Endothelial cell (in vitro differentiated cells): ENCODE measurements at regions not wholly inside any gene's neighbourhood (a gene's known extent, or its start where the extent isn't known, plus 50 kb on each side); places are given as distances from the start of the nearest gene placed in this dataset.
A peak's percentile ranks its signal among the peaks of the same experiment; 100 is the strongest.

Source experiments
- DNase-seq: peaks from one replicate; pipeline ENCODE4 v3.0.0; 2021; ENCODE audit warnings: low spot score
- H3K27ac Mint-ChIP-seq: one replicate; pipeline ENCODE4 v1.8.0; 2021; ENCODE audit warnings: mixed read lengths, inconsistent platforms; ENCODE audit not compliant: unreplicated experiment
- H3K27me3 Mint-ChIP-seq: one replicate; pipeline ENCODE4 v1.8.0; 2021; ENCODE audit warnings: mild to moderate bottlenecking, moderate library complexity, mixed read lengths, inconsistent platforms; ENCODE audit not compliant: unreplicated experiment
- H3K36me3 Mint-ChIP-seq: one replicate; pipeline ENCODE4 v1.8.0; 2021; ENCODE audit warnings: mild to moderate bottlenecking, low read depth, mixed read lengths, inconsistent platforms; ENCODE audit not compliant: unreplicated experiment
- H3K4me1 Mint-ChIP-seq: one replicate; pipeline ENCODE4 v1.8.0; 2021; ENCODE audit warnings: mild to moderate bottlenecking, mixed read lengths, inconsistent platforms; ENCODE audit not compliant: unreplicated experiment
- H3K4me3 Mint-ChIP-seq: one replicate; pipeline ENCODE4 v1.8.0; 2021; ENCODE audit warnings: mild to moderate bottlenecking, mixed read lengths, inconsistent platforms; ENCODE audit not compliant: unreplicated experiment
- H3K9me3 Mint-ChIP-seq: one replicate; pipeline ENCODE4 v1.8.0; 2021; ENCODE audit warnings: mixed read lengths, inconsistent platforms; ENCODE audit not compliant: unreplicated experiment
- TF ChIP-seq, protein P1 (sequence below): fragments of 200-600 bp; sonication (generic); IDR thresholded peaks from one replicate; pipeline ENCODE4 v1.5.0; 2021; ENCODE audit warnings: antibody characterized with exemption; ENCODE audit not compliant: unreplicated experiment

DNA sequence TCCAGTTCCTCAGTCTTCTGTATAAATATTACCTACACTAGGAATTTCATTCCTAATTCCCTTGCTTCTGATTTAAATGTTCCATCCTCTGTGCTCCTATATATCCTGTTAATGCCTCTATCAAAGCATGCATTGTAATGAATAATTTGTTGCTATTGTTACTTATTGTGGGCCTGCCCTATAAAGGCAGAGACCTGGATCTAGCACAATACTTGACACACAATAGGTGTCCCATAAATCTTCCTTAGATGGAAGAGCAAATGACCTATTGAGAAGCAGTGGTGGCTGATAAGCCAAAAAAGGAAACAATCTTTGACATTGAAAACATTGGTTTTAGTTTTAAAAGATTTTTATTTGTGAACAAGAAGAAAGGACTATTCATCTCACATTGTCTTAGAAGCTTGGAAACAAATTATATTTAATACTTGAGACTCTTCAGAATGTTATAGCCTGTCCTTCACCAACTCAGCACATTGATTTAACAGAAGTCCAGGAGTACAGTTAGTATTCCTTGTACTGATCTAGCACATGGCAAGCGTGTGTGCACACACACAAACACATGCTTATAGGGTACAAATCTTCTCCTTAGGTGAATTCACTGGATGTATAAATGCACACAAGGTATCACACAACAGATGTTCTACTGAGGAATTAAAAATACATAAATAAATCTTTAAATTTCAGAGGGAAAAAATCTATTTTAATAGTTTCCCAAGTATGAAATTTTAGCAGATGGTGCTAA is 135.9 kb downstream of the DUSP6 start:
- TF ChIP-seq, protein P1, sequence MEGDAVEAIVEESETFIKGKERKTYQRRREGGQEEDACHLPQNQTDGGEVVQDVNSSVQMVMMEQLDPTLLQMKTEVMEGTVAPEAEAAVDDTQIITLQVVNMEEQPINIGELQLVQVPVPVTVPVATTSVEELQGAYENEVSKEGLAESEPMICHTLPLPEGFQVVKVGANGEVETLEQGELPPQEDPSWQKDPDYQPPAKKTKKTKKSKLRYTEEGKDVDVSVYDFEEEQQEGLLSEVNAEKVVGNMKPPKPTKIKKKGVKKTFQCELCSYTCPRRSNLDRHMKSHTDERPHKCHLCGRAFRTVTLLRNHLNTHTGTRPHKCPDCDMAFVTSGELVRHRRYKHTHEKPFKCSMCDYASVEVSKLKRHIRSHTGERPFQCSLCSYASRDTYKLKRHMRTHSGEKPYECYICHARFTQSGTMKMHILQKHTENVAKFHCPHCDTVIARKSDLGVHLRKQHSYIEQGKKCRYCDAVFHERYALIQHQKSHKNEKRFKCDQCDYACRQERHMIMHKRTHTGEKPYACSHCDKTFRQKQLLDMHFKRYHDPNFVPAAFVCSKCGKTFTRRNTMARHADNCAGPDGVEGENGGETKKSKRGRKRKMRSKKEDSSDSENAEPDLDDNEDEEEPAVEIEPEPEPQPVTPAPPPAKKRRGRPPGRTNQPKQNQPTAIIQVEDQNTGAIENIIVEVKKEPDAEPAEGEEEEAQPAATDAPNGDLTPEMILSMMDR: no peak
- H3K27me3 Mint-ChIP-seq: no peaks in the 10 kb centered on the region
- no peak overlapping the region for H3K27ac Mint-ChIP-seq
- peaks cover 6% of the 10 kb centered on the region for H3K36me3 Mint-ChIP-seq
- H3K4me1 Mint-ChIP-seq: peaks cover 38% of the 10 kb centered on the region
- no peak overlapping the region for H3K4me3 Mint-ChIP-seq
- H3K9me3 Mint-ChIP-seq: no peaks in the 10 kb centered on the region
- DNase-seq: no peak

DNA sequence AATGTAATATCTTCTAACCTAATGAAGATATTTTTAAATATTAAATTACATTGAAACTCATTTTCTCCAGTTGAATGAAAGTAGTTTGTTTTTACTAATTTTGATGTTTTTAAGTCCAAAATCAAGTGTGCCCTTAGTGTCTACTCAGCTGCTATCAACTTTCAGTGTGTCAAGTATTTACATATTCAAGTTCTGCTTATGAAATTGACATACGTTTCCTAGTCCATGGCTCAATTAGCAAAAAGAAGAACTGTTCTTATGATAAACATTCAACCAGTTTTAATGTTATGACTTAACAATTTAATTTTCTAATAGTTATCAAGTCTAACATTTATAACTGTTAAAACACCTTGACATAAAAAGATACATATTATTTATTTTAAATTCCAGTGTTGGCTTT is 137.1 kb downstream of the DUSP6 start:
- Mint-ChIP-seq H3K4me1 (peaks cover 45% of the 10 kb centered on the region), H3K4me3 (no peak overlapping the region), H3K27ac (no peak overlapping the region), H3K9me3 (no peaks in the 10 kb centered on the region), H3K27me3 (no peaks in the 10 kb centered on the region), H3K36me3 (no peaks in the 10 kb centered on the region)
- TF ChIP-seq, protein P1: no peak
- no peak for DNase-seq

DNA sequence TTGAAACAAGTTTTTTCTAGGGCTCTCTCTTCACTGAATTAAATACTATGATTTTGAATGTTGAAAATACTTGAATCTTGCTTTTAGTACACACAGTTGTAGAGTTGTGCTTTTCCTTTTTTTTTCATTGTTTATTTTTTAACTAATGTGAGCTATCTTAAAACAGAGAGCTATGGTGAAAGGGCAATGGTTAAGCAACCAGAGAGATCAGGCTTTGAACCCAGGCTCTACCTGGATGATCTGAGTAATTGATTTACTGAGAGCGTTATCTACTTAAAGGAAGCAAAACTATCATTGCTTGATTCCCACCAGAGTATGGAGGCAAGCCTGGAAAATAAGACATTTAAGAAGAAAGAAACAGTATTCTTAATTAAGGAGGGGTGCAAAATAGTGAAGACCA is 138.6 kb downstream of the DUSP6 start:
- no peak for DNase-seq
- Mint-ChIP-seq H3K4me1 (peaks cover 43% of the 10 kb centered on the region), H3K9me3 (no peaks in the 10 kb centered on the region), H3K36me3 (no peaks in the 10 kb centered on the region), H3K4me3 (no peak overlapping the region), H3K27ac (no peak overlapping the region), H3K27me3 (no peaks in the 10 kb centered on the region)
- TF ChIP-seq, protein P1: no peak

DNA sequence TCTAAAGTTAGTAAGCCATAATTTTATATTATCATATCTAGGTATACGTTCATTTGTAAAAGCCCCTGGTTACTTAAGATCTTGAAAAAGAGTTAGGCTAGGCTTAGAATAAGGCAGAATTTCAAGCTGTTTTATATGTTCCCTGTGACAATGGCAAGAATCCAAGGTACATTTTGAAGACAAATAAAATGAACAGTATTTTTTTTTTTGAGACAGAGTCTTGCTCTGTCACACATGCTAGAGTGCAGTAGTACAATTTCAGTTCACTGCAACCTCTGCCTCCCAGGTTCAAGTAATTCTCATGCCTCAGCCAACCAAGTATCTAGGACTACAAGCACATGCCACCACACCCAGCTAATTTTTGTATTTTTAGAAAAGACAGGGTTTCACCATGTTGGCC is 139.2 kb downstream of the DUSP6 start:
- Mint-ChIP-seq H3K4me1 (peaks cover 42% of the 10 kb centered on the region), H3K36me3 (no peaks in the 10 kb centered on the region), H3K4me3 (no peak overlapping the region), H3K27ac (no peak overlapping the region), H3K9me3 (no peaks in the 10 kb centered on the region), H3K27me3 (no peaks in the 10 kb centered on the region)
- TF ChIP-seq, protein P1: no peak
- DNase-seq: no peak

DNA sequence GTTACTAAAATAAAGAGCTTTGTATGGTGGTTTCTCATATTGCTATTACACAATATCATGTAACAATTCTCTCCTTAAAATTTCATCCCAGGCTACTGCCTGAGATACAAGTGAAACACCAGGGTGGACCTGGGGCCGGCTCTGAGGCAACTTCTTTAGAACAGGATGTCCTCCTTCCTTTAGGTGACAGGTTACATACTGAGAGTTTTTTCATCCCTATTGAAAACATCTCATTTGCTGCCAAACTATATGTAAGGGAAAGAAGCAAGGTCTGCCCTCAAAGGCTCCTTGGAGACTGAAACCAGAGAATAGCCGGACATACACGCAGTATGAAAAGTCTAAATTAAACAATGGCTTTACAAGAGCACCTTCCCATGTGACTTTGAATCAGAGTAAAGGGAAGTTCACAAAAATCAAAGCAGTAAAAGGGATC is 139.9 kb downstream of the DUSP6 start:
- Mint-ChIP-seq H3K4me1 (peaks cover 40% of the 10 kb centered on the region), H3K27ac (peak overlapping the region; percentile 77), H3K4me3 (no peak overlapping the region), H3K27me3 (no peaks in the 10 kb centered on the region), H3K36me3 (no peaks in the 10 kb centered on the region), H3K9me3 (no peaks in the 10 kb centered on the region)
- TF ChIP-seq, protein P1: no peak
- DNase-seq: no peak
